ENCODE measurements at regions not wholly inside any gene's neighbourhood (a gene's known extent, or its start where the extent isn't known, plus 50 kb on each side); places are given as distances from the start of the nearest gene placed in this dataset.

- TF ChIP-seq EZH2 (IDR thresholded peaks at IDR 0.05; ENCODE audit: borderline replicate concordance, low read depth, low read length, poor library complexity, severe bottlenecking) (no peak), CTCF (conservative IDR thresholded peaks at IDR 0.05; ENCODE audit: low read depth, low read length) (no peak)
Measured at GRCh38 chr3:22288756-22289155, 537.7 kb upstream of the ZNF385D start.
